ENCODE measurements at regions not wholly inside any gene's neighbourhood (a gene's known extent, or its start where the extent isn't known, plus 50 kb on each side); places are given as distances from the start of the nearest gene placed in this dataset.

DNA sequence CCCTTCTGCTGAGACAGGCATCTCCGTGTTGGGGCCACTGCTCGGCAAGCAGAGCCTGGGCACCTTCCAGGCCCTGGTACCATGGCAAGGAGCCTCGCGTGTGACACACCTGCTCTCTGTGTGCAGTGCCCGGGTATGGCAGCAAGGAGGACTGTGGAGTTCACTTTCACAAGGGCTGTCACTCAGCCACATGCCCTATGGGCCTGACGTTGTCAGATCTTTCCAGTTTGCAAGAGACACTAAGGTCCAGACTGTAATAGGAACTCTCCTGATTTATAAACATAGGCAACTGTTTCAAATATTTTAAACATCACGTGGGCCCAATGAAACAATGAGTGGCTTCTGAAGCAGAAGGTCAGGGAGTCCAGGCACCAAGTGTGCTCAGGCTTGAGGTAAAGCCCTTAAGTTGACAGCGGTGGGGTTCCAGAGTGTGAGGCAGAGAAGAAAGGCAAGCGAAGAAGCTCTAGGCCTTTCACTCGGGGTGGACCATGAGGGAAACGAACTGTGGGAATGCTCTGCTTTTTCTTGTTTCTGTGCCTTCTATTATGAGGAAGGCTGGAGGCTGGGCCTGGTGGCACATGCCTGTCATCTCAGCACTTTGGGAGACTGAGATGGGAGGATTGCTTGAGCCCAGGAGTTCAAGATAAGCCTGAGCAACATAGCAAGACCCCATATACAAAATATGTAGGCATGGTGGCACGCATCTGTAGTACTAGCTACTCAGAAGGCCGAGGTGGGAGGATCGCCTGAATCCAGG, 108.6 kb upstream of the TRIM2 start:
- TF ChIP-seq CTCF (conservative IDR thresholded peaks at IDR 0.05 in 1 of 2, IDR thresholded peaks at IDR 0.05 in 1 of 2; ENCODE audit: extremely low read depth in 1 of 2, insufficient read depth in 1 of 2, low read depth in 1 of 2, low read length in 2 of 2) (no peak), EZH2 (IDR thresholded peaks at IDR 0.05; ENCODE audit: borderline replicate concordance, low read length) (no peak)

All from mammary epithelial cell (primary cell).